ENCODE measurements at regions not wholly inside any gene's neighbourhood (a gene's known extent, or its start where the extent isn't known, plus 50 kb on each side); places are given as distances from the start of the nearest gene placed in this dataset.

GRCh38 chr3:3495611-3496010, 303.6 kb upstream of the LRRN1 start:
- no peak for TF ChIP-seq CTCF (IDR thresholded peaks at IDR 0.05; ENCODE audit: low read depth, low read length)
- Histone ChIP-seq H3K4me1 (no peaks in the 10 kb centered on the region), H3K27me3 (no peaks in the 10 kb centered on the region), H3K36me3 (no peaks in the 10 kb centered on the region), H3K9me3 (no peaks in the 10 kb centered on the region), H3K4me3 (ENCODE audit: low read depth, low read length) (no peak overlapping the region)
- no peak for DNase-seq

GRCh38 chr3:3476669-3477068, 297.2 kb upstream of the CRBN start:
- Histone ChIP-seq H3K9me3 (no peaks in the 10 kb centered on the region), H3K27me3 (no peaks in the 10 kb centered on the region), H3K4me3 (ENCODE audit: low read depth, low read length) (no peak overlapping the region), H3K4me1 (no peaks in the 10 kb centered on the region), H3K36me3 (no peaks in the 10 kb centered on the region)
- DNase-seq, result no peak
- no peak for TF ChIP-seq CTCF (IDR thresholded peaks at IDR 0.05; ENCODE audit: low read depth, low read length)

- TF ChIP-seq CTCF (IDR thresholded peaks at IDR 0.05; ENCODE audit: low read depth, low read length), result no peak
- no peak overlapping the region for H3K4me3 ChIP-seq (ENCODE audit: low read depth, low read length)
These were observed 289.1 kb upstream of the CRBN start for GRCh38 chr3:3468596-3468995.

GRCh38 chr3:3464131-3464530, 284.6 kb upstream of the CRBN start:
- Histone ChIP-seq H3K36me3 (no peaks in the 10 kb centered on the region), H3K27me3 (no peaks in the 10 kb centered on the region), H3K4me3 (ENCODE audit: low read depth, low read length) (no peak overlapping the region), H3K9me3 (no peaks in the 10 kb centered on the region), H3K4me1 (no peaks in the 10 kb centered on the region)
- no peak for TF ChIP-seq CTCF (IDR thresholded peaks at IDR 0.05; ENCODE audit: low read depth, low read length)
- no peak for DNase-seq

More at GRCh38 chr3:3468596-3468995, 289.1 kb upstream of the CRBN start:
- Histone ChIP-seq H3K36me3 (no peaks in the 10 kb centered on the region), H3K9me3 (no peaks in the 10 kb centered on the region), H3K4me1 (no peaks in the 10 kb centered on the region), H3K27me3 (no peaks in the 10 kb centered on the region)
- DNase-seq, result no peak

- H3K27me3 ChIP-seq, result no peaks in the 10 kb centered on the region
- TF ChIP-seq CTCF (IDR thresholded peaks at IDR 0.05; ENCODE audit: low read depth, low read length), result no peak
These were observed 281.8 kb upstream of the CRBN start for GRCh38 chr3:3461317-3461716.

GRCh38 chr3:3448468-3448867, 269.0 kb upstream of the CRBN start:
- no peak overlapping the region for H3K4me3 ChIP-seq (ENCODE audit: low read depth, low read length)

More at GRCh38 chr3:3461317-3461716, 281.8 kb upstream of the CRBN start:
- no peaks in the 10 kb centered on the region for H3K36me3 ChIP-seq
- H3K4me1 ChIP-seq, result no peaks in the 10 kb centered on the region
- H3K4me3 ChIP-seq (ENCODE audit: low read depth, low read length), result no peak overlapping the region
- H3K9me3 ChIP-seq, result no peaks in the 10 kb centered on the region
- no peak for DNase-seq

More at GRCh38 chr3:3448468-3448867, 269.0 kb upstream of the CRBN start:
- no peaks in the 10 kb centered on the region for H3K36me3 ChIP-seq
- no peaks in the 10 kb centered on the region for H3K4me1 ChIP-seq
- no peaks in the 10 kb centered on the region for H3K27me3 ChIP-seq
- DNase-seq, result no peak
- TF ChIP-seq CTCF (IDR thresholded peaks at IDR 0.05; ENCODE audit: low read depth, low read length), result no peak
- H3K9me3 ChIP-seq, result no peaks in the 10 kb centered on the region
